ENCODE measurements at regions not wholly inside any gene's neighbourhood (a gene's known extent, or its start where the extent isn't known, plus 50 kb on each side); places are given as distances from the start of the nearest gene placed in this dataset.
"Not testable (repeated sequence)": the region's sequence is repeated elsewhere in the genome, so short reads cannot be mapped to it uniquely, and the experiment has no call there.

DNA sequence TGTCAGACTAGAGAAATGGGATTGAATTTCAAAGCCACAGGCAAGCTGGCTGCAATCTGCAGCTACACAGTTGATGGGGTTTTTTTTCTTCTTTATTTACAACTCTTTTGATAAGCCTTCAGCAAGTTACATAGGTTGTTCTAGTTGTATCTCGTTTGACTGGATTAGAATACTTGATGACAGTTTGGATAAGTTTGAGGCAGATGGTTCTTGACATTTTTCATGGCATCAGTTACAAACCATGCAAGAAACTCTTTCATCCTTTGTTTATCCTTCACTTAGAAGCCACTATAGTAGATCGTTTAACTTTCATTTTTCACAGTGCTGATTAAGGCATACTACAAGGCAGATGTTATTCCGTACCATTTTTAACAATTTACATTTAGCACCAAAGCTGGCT lies 238.9 kb downstream of the TOX3 start:
- no peak for TF ChIP-seq TAF1 (IDR thresholded peaks at IDR 0.05; ENCODE audit: borderline replicate concordance, low read depth, low read length)
- no peak for TF ChIP-seq POLR2AphosphoS5 (IDR thresholded peaks at IDR 0.05; ENCODE audit: low read depth, low read length)
- TF ChIP-seq POLR2A (IDR thresholded peaks at IDR 0.05; ENCODE audit: low read depth, low read length), result no peak
- no peak for FAIRE-seq

DNA sequence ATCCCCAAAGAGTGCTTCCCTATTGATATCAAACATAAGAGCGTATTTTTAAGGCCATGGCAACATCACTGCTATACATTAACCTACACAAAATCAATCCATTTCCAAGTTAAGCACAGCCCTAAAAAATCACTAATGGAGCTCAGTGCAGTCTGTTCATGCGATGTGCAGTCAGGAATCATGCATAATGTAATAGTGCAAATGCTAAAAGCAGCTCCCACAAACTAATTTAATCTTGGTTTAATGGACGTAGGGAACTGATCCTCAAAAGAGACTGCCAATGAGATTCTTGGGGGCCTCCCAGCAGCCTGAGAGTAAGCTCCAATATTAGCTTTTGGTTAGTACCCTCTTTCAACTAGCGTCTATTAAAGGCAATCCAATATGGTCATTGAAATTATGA lies 245.9 kb downstream of the TOX3 start:
- TF ChIP-seq TAF1 (IDR thresholded peaks at IDR 0.05; ENCODE audit: borderline replicate concordance, low read depth, low read length), result no peak
- no peak for TF ChIP-seq POLR2A (IDR thresholded peaks at IDR 0.05; ENCODE audit: low read depth, low read length)
- TF ChIP-seq POLR2AphosphoS5 (IDR thresholded peaks at IDR 0.05; ENCODE audit: low read depth, low read length), result no peak
- no peak for FAIRE-seq
- no peak for DNase-seq (ENCODE audit: insufficient read length)

More for the DNA sequence above, 238.9 kb downstream of the TOX3 start:
- DNase-seq (ENCODE audit: insufficient read length), result no peak

DNA sequence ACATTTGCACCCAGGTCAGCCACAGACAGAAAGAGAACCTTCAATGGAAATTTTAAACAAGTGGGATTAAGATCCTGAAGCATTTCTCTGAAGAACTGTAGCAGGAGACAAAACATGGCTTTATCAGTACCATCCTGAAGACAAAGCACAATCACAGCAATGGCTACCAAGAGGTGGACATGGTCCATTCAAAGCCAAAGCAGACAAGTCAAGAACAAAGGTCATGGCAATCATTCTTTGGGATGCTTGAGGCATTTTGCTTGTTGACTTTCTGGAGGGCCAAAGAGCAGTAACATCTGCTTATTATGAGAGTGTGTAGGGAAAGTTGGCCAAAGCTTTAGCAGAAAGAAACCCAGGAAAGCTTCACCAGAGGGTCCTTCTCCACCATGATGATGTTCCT lies 248.2 kb downstream of the TOX3 start:
- DNase-seq (ENCODE audit: insufficient read length), result no peak
- FAIRE-seq, result no peak
- no peak for TF ChIP-seq POLR2AphosphoS5 (IDR thresholded peaks at IDR 0.05; ENCODE audit: low read depth, low read length)
- no peak for TF ChIP-seq TAF1 (IDR thresholded peaks at IDR 0.05; ENCODE audit: borderline replicate concordance, low read depth, low read length)
- no peak for TF ChIP-seq POLR2A (IDR thresholded peaks at IDR 0.05; ENCODE audit: low read depth, low read length)

DNA sequence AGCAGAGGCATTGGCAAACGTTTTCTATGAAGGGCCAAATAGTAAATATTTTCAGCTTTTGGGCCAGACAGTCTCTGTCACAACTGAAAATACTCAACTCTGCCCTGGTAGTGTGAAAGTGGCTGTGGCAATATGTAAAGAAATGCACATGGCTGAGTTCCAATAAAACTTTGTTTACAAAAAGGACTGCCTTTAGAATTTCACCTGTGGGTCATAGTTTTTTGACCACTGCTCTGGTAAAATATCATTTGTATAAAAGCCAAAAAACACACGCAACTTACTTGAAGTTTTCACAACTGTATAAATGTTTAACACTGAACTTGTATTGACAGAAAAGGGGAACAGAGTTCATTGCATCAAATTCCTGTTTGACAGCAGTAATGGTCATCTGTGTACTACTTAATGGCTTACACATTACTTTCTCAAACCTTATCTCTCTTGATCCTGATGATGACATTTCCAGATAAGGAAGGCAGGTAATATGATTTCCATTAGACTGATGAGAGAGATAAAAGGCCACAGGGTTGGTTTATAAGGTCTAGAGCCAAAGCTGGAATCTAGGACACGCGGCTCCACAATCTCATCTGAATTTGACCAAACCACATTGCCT lies 250.1 kb downstream of the TOX3 start:
- DNase-seq (ENCODE audit: insufficient read length), result not testable (repeated sequence)
- peak; percentile 21 for FAIRE-seq

DNA sequence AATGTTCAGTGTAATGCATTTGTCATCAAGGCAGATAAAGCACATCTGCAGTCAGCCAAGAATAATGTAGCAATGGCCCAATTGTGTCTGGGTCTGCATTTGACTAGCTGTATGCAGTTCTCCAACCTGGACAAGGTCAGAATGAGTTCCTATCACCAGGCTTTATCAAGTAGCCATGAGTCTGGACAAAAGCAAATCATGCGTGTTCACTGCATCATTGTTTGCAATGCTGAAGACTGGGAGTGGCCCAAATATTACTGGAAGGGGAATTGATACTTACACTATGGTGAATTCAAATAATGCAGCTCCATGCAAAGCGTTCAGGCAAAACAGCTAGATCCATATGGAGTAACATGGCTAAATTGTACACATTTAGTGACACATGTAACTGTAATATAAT lies 250.9 kb downstream of the TOX3 start:
- TF ChIP-seq POLR2AphosphoS5 (IDR thresholded peaks at IDR 0.05; ENCODE audit: low read depth, low read length) (no peak), POLR2A (IDR thresholded peaks at IDR 0.05; ENCODE audit: low read depth, low read length) (no peak), TAF1 (IDR thresholded peaks at IDR 0.05; ENCODE audit: borderline replicate concordance, low read depth, low read length) (no peak)
- DNase-seq (ENCODE audit: insufficient read length) (no peak), FAIRE-seq (no peak)

DNA sequence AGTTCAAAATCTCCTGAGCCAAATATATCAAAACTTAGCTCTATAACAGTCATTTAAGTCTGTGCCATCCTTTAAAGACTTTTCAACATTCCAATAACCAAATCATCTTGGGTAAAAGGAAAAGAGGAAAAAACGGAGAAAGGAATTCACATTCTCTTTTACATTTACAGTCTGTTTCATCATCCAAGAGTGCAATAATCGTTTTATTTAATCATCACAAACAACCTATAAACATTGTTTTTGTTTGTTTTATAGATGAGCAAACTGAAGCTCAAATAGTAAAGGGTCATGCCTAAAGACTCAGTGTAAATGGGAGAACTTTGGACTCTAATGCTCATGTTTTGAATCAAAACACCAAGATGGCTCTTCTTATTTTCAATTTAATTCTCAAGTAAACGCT lies 252.3 kb downstream of the TOX3 start:
- DNase-seq (ENCODE audit: insufficient read length), result no peak
- no peak for FAIRE-seq
- no peak for TF ChIP-seq POLR2A (IDR thresholded peaks at IDR 0.05; ENCODE audit: low read depth, low read length)
- no peak for TF ChIP-seq TAF1 (IDR thresholded peaks at IDR 0.05; ENCODE audit: borderline replicate concordance, low read depth, low read length)
- no peak for TF ChIP-seq POLR2AphosphoS5 (IDR thresholded peaks at IDR 0.05; ENCODE audit: low read depth, low read length)

DNA sequence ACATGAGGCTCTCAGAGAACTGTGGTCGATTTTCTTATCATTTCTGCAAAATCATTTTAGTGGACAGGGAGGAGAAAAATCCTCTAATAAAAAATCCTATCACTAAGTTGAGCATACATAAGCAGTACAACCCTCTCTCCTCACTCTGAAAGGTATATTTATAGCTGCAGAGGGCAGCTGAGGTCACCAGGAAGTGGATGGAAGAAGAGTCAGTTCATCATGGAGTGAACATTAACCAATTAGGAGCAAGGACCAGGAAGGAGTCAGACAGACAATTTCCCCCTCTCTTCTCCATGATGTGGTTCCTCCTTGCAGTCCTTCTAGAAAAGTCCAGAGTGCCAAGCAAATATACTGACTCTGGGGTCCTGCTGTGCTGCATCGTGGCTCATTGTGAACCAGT lies 253.7 kb downstream of the TOX3 start:
- no peak for DNase-seq (ENCODE audit: insufficient read length)
- FAIRE-seq, result no peak
- TF ChIP-seq TAF1 (IDR thresholded peaks at IDR 0.05; ENCODE audit: borderline replicate concordance, low read depth, low read length) (no peak), POLR2A (IDR thresholded peaks at IDR 0.05; ENCODE audit: low read depth, low read length) (no peak), POLR2AphosphoS5 (IDR thresholded peaks at IDR 0.05; ENCODE audit: low read depth, low read length) (no peak)

DNA sequence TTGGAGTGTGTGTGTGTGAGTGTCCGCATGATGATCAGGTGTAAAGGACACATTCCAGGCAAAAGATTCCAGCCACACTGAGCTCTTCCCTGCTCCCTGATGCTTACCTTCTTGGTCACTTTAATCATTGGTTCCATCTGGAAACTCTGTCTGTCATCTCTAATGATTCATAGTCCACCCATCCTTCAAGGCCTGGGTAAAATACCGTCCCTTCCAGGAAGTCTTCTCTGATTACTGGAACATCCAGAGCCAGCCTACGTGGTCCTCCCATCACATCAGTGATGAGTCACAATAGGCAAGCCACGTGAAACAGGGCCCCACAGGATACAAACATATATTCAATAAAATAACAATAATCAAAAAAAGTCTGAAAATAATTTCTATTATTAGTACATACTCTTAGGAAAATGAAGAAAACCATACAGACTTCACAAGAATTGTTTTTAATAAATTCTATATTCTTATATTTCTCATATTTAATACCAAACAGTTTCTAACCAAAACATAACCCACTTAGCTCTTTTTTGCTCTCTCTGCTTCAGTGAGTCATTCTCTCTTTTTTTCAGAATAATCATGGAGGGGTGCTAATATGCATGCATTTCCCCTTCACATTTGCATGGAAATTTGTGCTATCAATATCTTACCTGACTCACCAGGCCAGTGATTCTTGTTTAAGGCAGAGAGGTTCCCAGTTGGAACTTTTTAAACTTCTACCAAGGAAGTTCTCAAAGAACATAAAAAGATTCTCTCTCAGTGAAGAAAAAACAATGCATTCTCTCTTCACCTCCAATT lies 263.2 kb downstream of the TOX3 start:
- no peak for DNase-seq (ENCODE audit: insufficient read length)
- TF ChIP-seq POLR2AphosphoS5 (IDR thresholded peaks at IDR 0.05; ENCODE audit: low read depth, low read length) (no peak), POLR2A (IDR thresholded peaks at IDR 0.05; ENCODE audit: low read depth, low read length) (no peak), TAF1 (IDR thresholded peaks at IDR 0.05; ENCODE audit: borderline replicate concordance, low read depth, low read length) (no peak)
- no peak for FAIRE-seq

DNA sequence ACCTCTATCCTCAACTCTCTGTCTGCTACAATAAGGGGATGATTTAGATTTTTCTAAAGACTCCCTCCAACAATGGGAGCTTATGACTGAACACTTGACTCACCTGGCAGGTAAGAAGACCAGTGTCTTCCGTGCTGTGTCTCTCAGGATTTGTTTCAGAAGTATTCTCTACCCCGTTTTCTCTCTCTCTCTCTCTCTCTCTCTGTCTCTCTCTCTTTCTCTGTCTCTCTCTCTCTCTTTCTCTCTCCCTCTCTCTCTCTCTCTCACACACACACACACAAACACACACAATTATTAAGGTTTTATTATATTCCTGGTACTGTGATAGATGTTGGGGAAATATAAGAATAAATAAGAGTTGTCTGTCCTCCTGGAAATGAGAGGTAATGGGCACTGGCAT lies 263.9 kb downstream of the TOX3 start:
- no peak for TF ChIP-seq POLR2A (IDR thresholded peaks at IDR 0.05; ENCODE audit: low read depth, low read length)
- no peak for TF ChIP-seq TAF1 (IDR thresholded peaks at IDR 0.05; ENCODE audit: borderline replicate concordance, low read depth, low read length)
- no peak for TF ChIP-seq POLR2AphosphoS5 (IDR thresholded peaks at IDR 0.05; ENCODE audit: low read depth, low read length)
- FAIRE-seq (no peak), DNase-seq (ENCODE audit: insufficient read length) (no peak)

DNA sequence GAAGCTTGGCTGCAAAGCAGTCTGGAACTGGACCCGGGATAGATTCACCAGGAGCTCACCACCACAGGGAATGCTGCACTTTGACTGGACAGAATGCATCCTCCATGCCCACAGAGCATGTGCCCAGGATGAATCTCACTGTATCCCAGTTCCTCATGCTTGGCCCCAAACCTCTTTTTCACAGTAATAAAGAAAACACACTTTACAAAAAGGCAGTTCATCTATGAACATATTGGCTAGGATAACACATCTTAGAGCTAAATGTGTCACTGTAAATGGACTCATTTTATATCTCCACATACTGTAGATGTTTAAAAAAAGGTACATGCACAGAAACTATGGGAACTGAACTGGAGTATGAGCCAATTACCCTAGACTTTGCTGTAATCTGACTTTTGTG lies 266.9 kb downstream of the TOX3 start:
- no peak for DNase-seq (ENCODE audit: insufficient read length)
- FAIRE-seq, result no peak
- TF ChIP-seq TAF1 (IDR thresholded peaks at IDR 0.05; ENCODE audit: borderline replicate concordance, low read depth, low read length) (no peak), POLR2AphosphoS5 (IDR thresholded peaks at IDR 0.05; ENCODE audit: low read depth, low read length) (no peak), POLR2A (IDR thresholded peaks at IDR 0.05; ENCODE audit: low read depth, low read length) (no peak)

DNA sequence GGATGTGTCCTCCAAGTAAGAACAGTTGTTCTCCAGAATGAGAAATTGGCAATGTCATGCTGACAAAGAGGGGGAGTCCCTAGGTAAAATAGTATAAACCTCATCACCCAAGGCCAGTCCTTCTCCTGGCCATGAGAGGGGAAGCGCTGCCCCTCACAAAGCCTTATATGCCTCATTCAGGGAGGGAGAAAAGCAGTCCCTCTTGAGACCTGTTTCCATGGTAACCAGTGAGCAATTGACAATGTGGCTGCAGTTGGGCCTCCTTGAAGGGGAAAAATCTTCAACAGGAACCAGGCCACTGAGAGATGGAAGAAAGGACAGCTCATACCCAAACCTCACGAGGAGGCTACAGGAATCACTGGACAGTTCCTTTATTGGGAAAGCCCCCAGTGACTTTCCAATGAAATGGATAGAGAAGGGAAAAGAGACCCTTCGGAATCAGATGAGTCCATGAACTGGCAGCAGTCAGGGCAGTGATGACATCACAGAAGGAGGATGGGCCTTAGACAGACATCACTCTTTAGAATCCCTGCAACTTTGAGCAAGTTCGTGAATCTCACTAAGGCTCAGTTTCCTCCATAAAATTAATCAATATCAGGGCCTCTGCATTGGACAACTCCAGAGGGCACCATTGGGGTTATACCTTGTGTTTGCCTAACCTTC lies 275.7 kb downstream of the TOX3 start:
- no peak for TF ChIP-seq TAF1 (IDR thresholded peaks at IDR 0.05; ENCODE audit: borderline replicate concordance, low read depth, low read length)
- no peak for TF ChIP-seq POLR2A (IDR thresholded peaks at IDR 0.05; ENCODE audit: low read depth, low read length)
- TF ChIP-seq POLR2AphosphoS5 (IDR thresholded peaks at IDR 0.05; ENCODE audit: low read depth, low read length), result no peak
- FAIRE-seq (no peak), DNase-seq (ENCODE audit: insufficient read length) (no peak)

DNA sequence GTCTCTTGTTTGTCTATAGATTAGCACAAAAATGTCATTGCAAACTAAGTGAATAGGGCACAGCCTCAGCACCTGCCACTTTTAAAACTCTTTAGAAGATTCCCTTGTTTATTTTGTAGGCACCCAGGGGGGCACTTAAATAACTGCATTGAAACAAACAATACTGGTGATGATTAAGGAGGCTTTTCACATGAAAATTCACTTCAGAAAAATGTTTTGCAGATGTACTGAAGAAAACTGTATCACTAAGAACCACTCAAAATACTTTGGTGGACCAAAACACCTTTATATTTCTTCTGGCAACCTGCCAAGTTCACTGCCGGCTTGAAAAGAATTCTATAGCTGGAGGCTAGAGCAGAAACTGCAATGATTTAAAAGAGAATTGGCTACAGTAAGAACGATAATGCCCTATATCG lies 281.5 kb downstream of the TOX3 start:
- TF ChIP-seq TAF1 (IDR thresholded peaks at IDR 0.05; ENCODE audit: borderline replicate concordance, low read depth, low read length) (no peak), POLR2A (IDR thresholded peaks at IDR 0.05; ENCODE audit: low read depth, low read length) (no peak), POLR2AphosphoS5 (IDR thresholded peaks at IDR 0.05; ENCODE audit: low read depth, low read length) (no peak)
- no peak for FAIRE-seq
- no peak for DNase-seq (ENCODE audit: insufficient read length)

Measured in GM12892 (cell line).